PFSK-1 (cell line): ENCODE measurements at regions not wholly inside any gene's neighbourhood (a gene's known extent, or its start where the extent isn't known, plus 50 kb on each side); places are given as distances from the start of the nearest gene placed in this dataset.

Experiments used
- FOXP2 ChIP-seq: optimal IDR thresholded peaks from 2 replicates; pipeline ENCODE3; 2011; ENCODE audit warnings: borderline replicate concordance, control low read depth, inconsistent platforms; ENCODE audit not compliant: insufficient read depth; ENCODE audit errors: extremely low read length, extremely low read depth
- POLR2AphosphoS5 ChIP-seq: IDR thresholded peaks from 2 replicates; pipeline ENCODE4 v1.6.1; 2012; ENCODE audit warnings: low read depth, mild to moderate bottlenecking, control low read depth, low read length, moderate library complexity
- REST ChIP-seq, 2 experiments: IDR thresholded peaks; 2 replicates each; pipeline versions ENCODE4 v1.6.1 to v1.8.0; 2011 to 2012; ENCODE audit warnings: low read depth in 2 of 2, low read length in 2 of 2, control low read depth in 1 of 2, inconsistent platforms in 1 of 2, mild to moderate bottlenecking in 1 of 2, moderate library complexity in 1 of 2; ENCODE audit not compliant: insufficient read depth in 1 of 2
- SIN3A ChIP-seq: IDR thresholded peaks from 2 replicates; pipeline ENCODE4 v1.6.1; 2012; ENCODE audit warnings: mild to moderate bottlenecking, low read length, moderate library complexity, borderline replicate concordance; ENCODE audit not compliant: insufficient read depth
- TAF1 ChIP-seq: IDR thresholded peaks from 2 replicates; pipeline ENCODE4 v1.6.1; 2012; ENCODE audit warnings: low read length, control low read depth, borderline replicate concordance; ENCODE audit not compliant: insufficient read depth

GRCh38 chr2:144925886-144926285 lies 406.0 kb upstream of the ZEB2 start:
- TF ChIP-seq FOXP2: no peak
- TF ChIP-seq POLR2AphosphoS5: no peak
- TF ChIP-seq TAF1: no peak
- no peak for TF ChIP-seq SIN3A
- TF ChIP-seq REST (IDR thresholded peaks at IDR 0.05; ENCODE audit: insufficient read depth in 1 of 2, low read depth in 2 of 2, low read length in 2 of 2): no peak

DNA sequence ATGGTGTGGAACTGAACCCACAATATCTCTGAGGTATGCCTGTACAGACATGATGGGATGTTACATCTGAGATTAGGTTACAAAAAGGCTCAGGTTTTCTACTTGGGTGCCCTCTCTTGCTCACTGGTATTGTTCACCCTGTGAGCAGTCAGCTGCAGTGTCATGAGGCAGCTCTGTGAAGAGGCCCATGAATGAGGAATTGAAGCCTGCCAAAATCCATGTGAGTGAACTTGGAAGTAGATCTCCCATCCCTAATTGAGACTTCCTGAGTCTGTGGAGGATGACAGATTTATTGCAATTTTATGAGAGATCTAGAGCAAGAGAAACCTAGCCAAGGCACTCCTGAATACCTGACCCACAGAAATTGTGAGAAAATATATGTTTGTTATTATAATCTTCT lies 404.9 kb upstream of the ZEB2 start:
- TF ChIP-seq TAF1 (no peak), POLR2AphosphoS5 (no peak), REST (IDR thresholded peaks at IDR 0.05; ENCODE audit: insufficient read depth in 1 of 2, low read depth in 2 of 2, low read length in 2 of 2) (no peak)

GRCh38 chr2:144922519-144922918 lies 402.6 kb upstream of the ZEB2 start:
- TF ChIP-seq TAF1 (no peak), POLR2AphosphoS5 (no peak), SIN3A (no peak), FOXP2 (no peak), REST (IDR thresholded peaks at IDR 0.05; ENCODE audit: insufficient read depth in 1 of 2, low read depth in 2 of 2, low read length in 2 of 2) (no peak)

- TF ChIP-seq SIN3A (no peak), POLR2AphosphoS5 (no peak), REST (IDR thresholded peaks at IDR 0.05; ENCODE audit: insufficient read depth in 1 of 2, low read depth in 2 of 2, low read length in 2 of 2) (no peak), FOXP2 (no peak), TAF1 (no peak)
Observed at GRCh38 chr2:144920755-144921530, 401.0 kb upstream of the ZEB2 start.
